RKO (cell line): ENCODE measurements at regions not wholly inside any gene's neighbourhood (a gene's known extent, or its start where the extent isn't known, plus 50 kb on each side); places are given as distances from the start of the nearest gene placed in this dataset.
"Not testable (repeated sequence)": the region's sequence is repeated elsewhere in the genome, so short reads cannot be mapped to it uniquely, and the experiment has no call there.

ENCODE experiments used
- DNase-seq: peaks from one replicate; pipeline ENCODE4 v3.0.0-alpha.2; 2016; ENCODE audit warnings: low spot score

- DNase-seq: no peak
These were observed 528.2 kb upstream of the C9orf72 start for GRCh38 chr9:28101509-28101908.

GRCh38 chr9:28105001-28105400 lies 531.7 kb upstream of the C9orf72 start:
- no peak for DNase-seq

DNA sequence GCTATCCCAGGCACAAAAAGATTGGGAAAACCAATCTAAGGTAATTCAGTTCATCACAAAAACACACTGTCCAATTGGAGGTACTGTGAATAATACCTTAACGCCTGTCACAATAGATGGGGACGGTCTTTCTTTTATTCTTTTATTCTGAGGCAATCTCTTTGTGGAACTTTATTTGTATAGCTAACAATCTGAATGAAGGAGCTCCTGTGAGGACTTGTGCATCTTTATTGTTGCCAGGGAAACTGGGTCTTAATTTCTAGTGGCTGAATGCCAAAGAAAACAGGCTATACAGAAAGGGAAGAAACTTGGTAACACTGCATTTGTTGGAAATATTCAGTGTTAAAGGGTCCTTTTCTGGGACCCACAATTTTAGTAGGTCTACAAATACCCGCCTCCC lies 546.9 kb upstream of the C9orf72 start:
- DNase-seq: no peak

GRCh38 chr9:28120626-28121025 lies 547.3 kb upstream of the C9orf72 start:
- DNase-seq: no peak

- no peak for DNase-seq
These were observed 548.1 kb upstream of the C9orf72 start for GRCh38 chr9:28121366-28121765.

DNA sequence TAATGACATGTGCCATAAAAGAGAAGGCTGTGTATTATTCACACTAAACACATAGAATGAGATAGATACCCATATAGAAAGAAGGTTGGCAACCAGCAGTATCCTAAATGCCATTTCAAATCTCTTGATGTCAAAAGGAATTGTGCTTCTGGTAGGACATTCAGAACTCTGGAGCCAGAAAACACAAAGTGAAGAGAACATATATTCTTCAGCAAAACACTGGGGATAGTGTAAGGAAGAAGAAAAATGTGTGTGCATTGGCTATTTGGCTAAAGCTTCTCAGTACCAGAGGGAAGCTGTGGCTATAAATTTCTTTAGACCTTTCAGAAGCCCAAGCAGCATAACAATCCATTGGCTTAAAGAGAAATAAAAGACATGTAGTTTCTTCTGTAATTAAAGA lies 551.6 kb upstream of the C9orf72 start:
- DNase-seq: no peak

DNA sequence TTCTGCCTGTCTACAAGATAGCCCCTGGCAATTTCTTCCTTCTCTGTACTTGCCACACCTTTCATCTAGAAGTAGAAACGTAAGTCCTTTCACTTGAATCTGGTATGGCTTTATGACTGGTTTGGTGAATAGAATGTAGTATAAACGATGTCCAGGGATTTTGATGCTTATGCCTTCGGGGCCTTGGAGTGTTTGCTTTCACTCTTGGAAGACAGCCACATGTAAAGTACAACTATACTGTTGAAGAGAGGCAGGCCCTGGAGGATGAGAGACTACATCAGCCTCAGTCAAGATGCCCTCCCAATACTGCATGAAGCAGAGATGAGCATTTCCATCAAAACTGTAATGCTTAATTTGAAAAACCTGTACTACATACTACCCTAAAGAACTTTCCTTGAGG lies 553.8 kb upstream of the C9orf72 start:
- no peak for DNase-seq

DNA sequence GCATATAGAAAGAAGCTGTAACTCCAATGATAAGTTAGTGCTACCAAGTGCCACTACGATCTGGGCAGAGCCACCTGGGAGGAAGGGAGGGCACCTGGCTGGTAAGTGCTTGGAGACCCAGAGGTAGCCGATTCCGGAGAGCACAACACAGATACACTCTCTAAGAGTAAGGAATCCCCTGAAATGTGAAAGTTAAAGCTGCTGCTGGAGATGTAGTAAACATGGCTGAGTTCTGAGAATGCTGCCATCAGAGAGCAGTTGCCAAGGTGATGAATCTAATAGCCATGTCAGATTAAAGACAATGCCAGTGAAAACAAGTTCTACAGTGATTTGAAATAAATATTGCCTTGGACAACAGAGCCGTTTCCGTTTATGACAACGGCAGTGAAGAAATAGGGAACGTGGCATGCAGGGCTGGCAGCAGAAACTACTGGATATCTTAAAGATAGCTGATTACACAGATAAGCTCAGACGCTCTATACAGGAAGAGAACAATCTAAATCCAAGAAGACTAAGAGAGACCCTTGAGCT lies 561.2 kb upstream of the C9orf72 start:
- no peak for DNase-seq

DNA sequence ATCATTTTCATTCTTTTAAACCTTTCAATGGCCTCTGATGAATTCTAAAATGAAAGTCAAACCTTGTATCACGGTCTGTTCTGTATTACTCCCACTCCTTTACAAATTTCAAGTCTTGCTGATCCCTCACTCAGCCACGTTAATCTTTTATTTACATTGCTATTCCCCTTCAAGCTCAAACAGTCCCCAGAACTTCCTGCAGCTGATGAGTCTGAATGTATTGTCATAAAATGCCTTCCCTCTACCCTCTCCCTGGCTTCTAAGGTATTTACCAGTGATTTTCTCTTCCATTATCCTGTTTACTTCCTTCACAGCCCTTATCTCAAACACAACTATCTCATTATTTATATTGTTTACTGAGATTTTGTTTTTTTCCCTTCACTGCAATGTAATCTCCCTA lies 562.3 kb upstream of the C9orf72 start:
- no peak for DNase-seq

DNA sequence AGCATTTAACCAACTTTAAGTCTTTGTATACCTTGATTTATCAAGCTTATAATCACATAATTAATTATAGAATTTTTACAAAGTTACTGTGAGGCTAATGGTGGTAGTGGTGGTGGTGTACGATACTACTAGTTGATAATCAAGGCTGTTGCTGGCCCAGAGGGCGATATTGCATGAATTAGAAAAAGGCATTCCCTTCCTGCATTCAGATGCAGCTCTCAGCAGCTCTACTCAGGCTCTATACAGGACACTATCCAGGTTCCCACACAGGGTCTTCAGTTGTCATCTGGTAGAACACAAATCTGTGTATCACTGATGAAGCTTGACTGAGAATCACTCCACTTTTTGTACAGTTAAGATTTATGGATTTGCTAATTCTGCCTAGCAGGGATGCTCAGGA lies 562.8 kb upstream of the C9orf72 start:
- DNase-seq: no peak

DNA sequence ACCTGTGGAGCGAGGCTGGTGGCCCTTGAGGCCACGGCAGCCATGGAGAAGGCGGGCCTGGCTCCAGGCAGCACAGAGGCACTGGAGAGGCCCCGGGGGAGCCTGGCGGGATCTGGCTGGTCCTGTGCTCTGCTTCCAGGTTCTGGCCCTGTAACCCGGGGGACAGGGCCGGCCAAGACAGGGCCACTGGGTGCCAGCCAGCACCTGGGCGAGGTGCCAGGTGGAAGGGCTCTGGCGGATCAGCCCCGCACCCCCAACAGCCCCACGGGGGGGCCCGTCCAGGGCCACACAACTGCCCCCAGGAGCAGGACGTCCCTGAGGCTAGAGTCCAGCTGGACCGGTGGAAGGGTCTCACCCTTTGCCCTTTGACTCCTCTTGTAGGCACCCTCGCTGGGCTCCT lies 574.1 kb upstream of the C9orf72 start:
- DNase-seq: not testable (repeated sequence)

DNA sequence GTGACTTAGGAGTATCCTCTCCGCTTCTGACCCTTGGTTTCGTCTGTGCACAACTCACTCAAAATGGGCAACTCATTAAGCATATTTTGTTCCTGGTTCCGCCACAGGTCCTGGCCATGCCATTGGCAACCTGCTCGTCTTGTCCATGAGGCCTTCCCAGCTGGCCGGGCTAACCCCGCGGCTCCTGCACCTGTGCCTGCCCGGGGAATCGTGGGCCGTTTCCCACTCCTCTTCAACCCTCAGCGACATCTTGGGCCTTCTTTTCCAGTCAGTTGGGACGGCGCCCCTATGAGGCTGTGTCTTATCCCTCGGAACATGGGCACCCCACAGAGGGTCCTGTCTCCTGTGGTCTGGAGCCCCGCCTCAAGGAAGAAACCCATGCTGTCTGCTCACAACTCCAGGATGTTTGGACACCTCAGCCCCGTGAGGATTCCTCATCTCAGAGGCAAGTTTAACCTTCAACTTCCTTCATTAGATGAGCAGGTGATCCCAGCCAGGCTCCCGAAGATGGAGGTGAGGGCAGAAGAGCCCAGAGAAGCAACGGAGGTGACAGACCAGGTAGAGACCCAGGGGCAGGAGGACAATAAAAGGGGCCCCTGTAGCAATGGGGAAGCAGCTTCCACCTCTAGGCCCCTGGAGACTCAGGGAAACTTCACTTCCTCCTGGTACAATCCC lies 574.8 kb upstream of the C9orf72 start:
- not testable (repeated sequence) for DNase-seq

DNA sequence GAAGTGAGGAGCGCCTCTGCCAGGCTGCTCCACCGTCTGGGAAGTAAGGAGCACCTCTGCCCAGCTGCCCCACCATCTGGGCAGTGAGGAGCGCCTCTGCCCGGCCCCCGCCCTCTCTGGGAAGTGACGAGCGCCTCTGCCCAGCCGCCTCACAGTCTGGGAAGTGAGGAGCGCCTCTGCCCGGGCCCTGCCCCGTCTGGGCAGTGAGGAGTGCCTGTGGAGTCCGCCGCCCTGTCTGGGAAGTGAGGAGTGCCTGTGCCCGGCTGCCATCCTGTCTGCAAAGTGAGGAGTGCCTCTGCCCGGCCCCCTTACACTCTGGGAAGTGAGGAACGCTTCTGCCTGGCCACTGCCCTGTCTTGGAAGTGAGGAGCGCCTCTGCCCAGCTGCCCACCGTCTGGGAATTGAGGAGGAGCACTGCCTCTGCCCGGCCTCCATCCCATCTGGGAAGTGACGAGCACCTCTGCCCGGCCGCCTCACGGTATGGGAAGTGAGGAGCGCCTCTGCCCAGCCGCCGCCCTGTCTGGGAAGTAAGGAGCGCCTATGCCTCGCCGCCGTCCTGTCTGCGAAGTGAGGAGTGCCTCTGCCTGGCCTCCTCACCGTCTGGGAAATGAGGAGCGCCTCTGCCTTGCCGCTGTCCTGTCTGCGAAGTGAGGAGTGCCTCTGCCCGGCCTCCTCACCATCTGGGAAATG lies 576.2 kb upstream of the C9orf72 start:
- not testable (repeated sequence) for DNase-seq

- DNase-seq: no peak
These were observed 581.8 kb upstream of the C9orf72 start for GRCh38 chr9:28155067-28155466.

- DNase-seq: no peak
These were observed 582.4 kb upstream of the C9orf72 start for GRCh38 chr9:28155671-28156070.

DNA sequence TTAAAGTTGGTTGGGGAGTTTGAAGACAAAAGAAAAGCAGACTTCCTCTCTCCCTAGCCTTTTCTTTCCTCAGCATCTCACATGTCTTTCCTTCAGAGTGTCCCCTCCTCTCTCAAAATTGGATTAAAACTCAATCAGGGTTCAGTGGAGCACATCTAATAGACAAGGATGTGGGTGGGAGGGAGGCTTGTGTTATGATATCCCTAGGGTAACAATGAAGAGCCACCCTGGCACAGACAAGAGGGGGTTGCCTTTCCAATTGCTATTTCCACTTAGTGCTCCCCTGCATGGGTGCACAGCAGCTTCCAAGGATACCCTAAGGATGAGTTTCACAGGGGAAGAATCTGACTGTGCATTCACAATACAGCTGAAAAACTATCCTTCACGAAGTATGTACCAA lies 585.2 kb upstream of the C9orf72 start:
- no peak for DNase-seq

DNA sequence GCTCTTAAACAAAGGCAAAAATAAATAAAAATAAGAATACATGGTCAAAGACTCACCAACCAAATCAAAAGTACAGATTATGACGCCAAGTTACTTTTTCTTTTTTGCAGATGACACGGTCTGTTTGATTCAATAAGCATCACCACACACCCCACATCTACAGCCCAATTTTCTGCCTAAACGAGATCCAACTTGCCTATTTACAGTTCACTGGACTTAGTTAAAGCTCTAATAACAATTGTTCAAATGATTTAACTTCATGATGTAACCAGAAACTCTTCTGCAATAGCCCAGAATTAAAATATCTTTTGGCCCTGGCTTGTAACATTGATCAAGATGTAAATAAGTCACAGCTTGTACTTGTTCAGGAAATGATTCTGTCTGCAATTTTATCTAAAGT lies 590.3 kb upstream of the C9orf72 start:
- DNase-seq: no peak

GRCh38 chr9:28166179-28166578 lies 592.9 kb upstream of the C9orf72 start:
- no peak for DNase-seq

DNA sequence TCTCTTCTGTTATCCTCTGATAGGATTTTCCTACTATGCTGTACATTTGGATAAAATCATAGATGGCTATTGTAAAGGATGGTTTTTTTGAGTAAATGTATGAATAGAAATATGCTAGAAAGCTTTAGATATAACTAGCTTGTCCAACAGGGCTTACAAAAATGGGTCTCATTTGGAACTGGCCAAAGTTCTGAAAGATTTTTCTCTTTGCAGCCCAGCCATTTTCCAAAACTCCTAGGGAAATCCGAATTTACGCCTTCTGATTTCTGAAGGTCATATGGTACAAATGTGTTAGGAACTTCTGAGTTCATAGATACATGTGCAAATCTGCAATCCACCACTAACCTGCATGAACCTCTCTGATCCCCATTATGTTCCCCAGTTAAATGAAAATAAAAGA lies 603.9 kb upstream of the C9orf72 start:
- no peak for DNase-seq

- DNase-seq: no peak
These were observed 604.6 kb upstream of the C9orf72 start for GRCh38 chr9:28177925-28178324.

DNA sequence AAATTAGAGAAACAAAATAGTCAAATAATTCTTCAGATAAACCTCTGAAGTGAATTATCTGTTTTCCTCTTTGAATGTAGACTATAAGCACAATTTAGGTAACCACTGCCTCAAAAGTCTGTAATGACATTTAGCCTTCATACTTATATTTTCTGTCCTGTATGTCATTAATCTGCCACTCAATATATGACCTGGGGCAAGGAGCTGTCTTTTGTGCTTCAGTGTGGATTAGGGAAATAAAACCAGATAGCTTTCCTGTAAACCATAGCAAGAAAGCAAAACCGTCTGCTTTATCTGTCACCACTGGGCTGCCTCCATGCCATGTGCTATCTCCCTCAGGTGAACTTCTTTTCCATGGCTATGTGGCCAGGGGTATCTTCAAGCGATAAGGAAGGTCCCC lies 606.6 kb upstream of the C9orf72 start:
- DNase-seq: no peak

DNA sequence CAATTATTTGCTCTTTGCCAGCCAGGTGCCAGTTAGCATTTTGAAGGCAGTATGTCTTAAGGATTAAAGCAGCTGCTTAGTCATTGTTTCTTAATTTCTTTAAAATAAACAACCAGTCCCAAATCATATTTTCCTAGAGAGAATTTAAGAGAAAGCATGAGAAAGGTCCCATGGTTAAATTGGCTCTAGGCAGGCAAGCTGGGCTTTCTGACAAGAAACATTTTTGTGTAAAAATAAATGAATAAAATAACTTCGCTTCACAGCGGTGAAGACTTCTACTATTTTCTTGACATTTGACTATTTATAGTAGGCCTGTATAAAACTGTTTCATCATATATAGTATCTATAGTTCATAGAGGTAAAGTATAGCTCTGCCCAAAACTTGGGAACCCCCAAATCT lies 617.7 kb upstream of the C9orf72 start:
- no peak for DNase-seq

DNA sequence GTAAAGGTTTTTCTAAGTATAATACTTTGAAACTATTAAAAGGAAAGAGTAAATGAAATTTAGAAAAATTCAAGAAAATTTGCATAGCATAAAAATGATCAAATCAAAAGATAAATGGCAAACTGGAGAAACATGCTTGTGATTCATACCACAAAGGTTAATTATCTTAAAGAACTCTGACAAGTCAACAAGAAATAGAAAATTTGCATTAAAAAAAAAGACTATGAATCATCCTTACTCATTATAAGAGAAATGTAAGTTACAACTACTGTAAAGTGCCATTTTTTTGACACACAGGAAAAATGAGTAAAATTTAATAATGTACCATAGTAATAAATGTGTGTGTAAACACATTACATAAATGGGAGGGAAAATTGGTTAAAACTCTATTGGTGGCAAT lies 624.4 kb upstream of the C9orf72 start:
- DNase-seq: peak; percentile 33

DNA sequence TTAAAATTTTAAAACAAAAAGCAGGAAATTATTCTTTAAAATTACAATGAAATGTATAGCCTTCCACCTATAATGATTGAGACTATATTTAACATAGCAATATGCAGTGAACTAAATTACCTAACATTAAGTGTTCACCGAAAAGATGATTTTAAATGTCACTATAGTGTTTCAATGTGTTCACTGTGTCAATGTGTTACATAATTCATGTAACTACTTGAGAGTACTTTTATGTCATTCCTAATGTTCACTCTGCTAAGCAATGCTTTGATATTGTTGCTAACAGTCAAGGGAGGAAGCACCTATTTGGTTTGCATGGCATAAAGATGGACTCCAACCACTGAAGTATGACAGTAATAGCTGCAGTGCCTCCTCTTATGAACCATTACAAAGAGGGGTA lies 629.8 kb upstream of the C9orf72 start:
- DNase-seq: no peak
